Muscle layer of duodenum (tissue), 2 donors: ENCODE measurements at regions not wholly inside any gene's neighbourhood (a gene's known extent, or its start where the extent isn't known, plus 50 kb on each side); places are given as distances from the start of the nearest gene placed in this dataset.
"Not testable (repeated sequence)": the region's sequence is repeated elsewhere in the genome, so short reads cannot be mapped to it uniquely, and the experiment has no call there.

Source experiments
- H3K27ac ChIP-seq: one replicate; pipeline ENCODE4 v1.7.0; 2013; ENCODE audit warnings: mild to moderate bottlenecking, low read length
- H3K27me3 ChIP-seq: one replicate; pipeline ENCODE4 v1.7.0; 2013; ENCODE audit warnings: low read depth, mild to moderate bottlenecking, control low read depth, low read length
- H3K36me3 ChIP-seq, 2 donors: one replicate each; pipeline ENCODE4 v1.7.0; 2013; ENCODE audit warnings: low read length in 2 of 2, control low read depth in 1 of 2, mild to moderate bottlenecking in 1 of 2; ENCODE audit not compliant: insufficient read depth in 2 of 2, control insufficient read depth in 1 of 2
- H3K4me1 ChIP-seq, 2 donors: one replicate each; pipeline ENCODE4 v1.7.0; 2013; ENCODE audit warnings: low read length in 2 of 2, mild to moderate bottlenecking in 2 of 2, control low read depth in 1 of 2, moderate library complexity in 1 of 2; ENCODE audit not compliant: insufficient read depth in 2 of 2, control insufficient read depth in 1 of 2
- H3K4me3 ChIP-seq, 2 donors: one replicate each; pipeline ENCODE4 v1.7.0; 2013; ENCODE audit warnings: low read length in 2 of 2, low read depth in 1 of 2, mild to moderate bottlenecking in 1 of 2
- H3K9me3 ChIP-seq, 2 donors: one replicate each; pipeline ENCODE4 v1.7.0; 2013; ENCODE audit warnings: low read length in 2 of 2, control low read depth in 1 of 2, mild to moderate bottlenecking in 1 of 2; ENCODE audit not compliant: control insufficient read depth in 1 of 2
- donor health status: healthy.

- no peak overlapping the region for H3K27ac ChIP-seq
- H3K4me3 ChIP-seq = no peak overlapping the region
Observed at GRCh38 chr2:41170589-41170988, 718.7 kb upstream of the SLC8A1 start.

DNA sequence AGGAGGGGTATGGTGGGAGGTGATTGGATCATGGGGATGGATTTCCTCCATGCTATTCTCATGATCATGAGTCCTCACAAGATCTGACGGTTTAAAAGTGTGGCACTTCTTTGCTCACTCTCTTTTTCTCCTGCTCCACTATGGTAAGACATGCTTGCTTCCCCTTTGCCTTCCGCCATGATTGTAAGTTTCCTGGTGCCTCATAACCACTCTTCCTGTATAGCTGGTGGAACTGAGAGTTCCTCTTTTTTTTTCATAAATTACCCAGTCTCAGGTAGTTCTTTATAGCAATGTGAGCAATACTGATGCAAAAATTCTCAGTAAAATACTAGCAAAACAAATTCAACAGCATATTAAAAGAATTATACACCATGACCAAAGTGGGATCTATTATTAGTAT is 728.5 kb upstream of the SLC8A1 start:
- no peak overlapping the region for H3K27ac ChIP-seq
- no peaks in the 10 kb centered on the region for H3K27me3 ChIP-seq
- H3K4me3 ChIP-seq = no peak overlapping the region
- no peaks in the 10 kb centered on the region for H3K9me3 ChIP-seq
- no peaks in the 10 kb centered on the region for H3K4me1 ChIP-seq
- no peaks in the 10 kb centered on the region for H3K36me3 ChIP-seq

More at GRCh38 chr2:41170589-41170988, 718.7 kb upstream of the SLC8A1 start:
- H3K27me3 ChIP-seq = no peaks in the 10 kb centered on the region
- H3K36me3 ChIP-seq = no peaks in the 10 kb centered on the region
- H3K4me1 ChIP-seq = no peaks in the 10 kb centered on the region
- no peaks in the 10 kb centered on the region for H3K9me3 ChIP-seq

DNA sequence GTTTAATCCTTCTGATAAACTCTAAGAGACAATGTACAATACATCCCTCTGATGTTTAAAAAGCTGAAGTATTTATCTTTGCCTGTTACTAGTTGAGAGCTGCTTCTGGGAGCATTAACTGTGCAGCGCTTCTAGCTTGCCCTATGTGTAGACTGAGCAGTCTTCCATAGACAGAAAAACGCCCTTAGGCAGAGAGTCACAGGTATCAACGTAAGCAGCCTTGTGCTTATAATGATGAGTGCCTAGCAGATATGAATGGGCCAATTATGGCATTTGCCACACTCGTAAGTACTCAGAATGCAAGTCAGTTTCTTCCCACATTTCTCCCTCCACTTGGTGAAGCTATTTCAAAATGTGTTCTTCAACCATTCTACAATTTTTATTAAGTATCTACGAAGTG is 731.1 kb upstream of the SLC8A1 start:
- Histone ChIP-seq H3K9me3 (no peaks in the 10 kb centered on the region), H3K4me1 (no peaks in the 10 kb centered on the region), H3K36me3 (no peaks in the 10 kb centered on the region), H3K27me3 (no peaks in the 10 kb centered on the region), H3K4me3 (no peak overlapping the region), H3K27ac (no peak overlapping the region)

DNA sequence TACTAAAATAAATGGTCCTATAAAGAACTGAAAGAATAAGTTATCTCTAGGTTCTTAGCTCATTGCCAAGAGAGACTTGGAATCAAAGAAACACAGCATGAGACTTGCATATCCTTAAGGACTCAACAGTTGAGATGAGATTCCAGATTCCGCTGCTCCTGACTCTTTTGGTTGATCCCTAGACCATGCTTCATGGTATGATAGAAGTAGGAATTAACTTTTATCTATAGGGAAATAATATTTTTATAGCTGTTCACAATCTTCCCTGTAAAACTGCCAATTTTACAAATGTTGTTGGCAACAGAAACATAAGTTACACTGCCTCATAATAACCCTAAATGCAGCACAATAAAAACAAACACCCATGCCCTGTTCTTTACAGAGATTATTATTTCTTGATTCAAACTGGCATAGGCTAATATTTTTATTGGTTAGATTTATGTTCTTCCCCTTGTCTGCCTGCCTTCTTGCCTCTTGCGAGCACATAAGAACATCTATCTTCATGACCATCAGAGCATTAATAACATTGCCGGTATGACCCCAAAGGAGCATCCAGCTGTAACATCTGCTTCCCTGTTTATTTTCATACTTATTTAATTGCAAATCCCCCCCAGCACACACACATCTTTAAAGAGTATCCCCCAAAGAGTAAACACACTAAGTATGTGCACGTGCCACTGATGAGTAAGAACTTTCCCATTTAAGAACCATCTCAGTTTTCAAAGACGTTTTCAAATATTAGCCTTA is 735.7 kb upstream of the SLC8A1 start:
- H3K4me1 ChIP-seq = no peaks in the 10 kb centered on the region
- H3K9me3 ChIP-seq = no peaks in the 10 kb centered on the region
- no peaks in the 10 kb centered on the region for H3K36me3 ChIP-seq
- no peak overlapping the region for H3K4me3 ChIP-seq
- no peak overlapping the region for H3K27ac ChIP-seq
- H3K27me3 ChIP-seq = no peaks in the 10 kb centered on the region

DNA sequence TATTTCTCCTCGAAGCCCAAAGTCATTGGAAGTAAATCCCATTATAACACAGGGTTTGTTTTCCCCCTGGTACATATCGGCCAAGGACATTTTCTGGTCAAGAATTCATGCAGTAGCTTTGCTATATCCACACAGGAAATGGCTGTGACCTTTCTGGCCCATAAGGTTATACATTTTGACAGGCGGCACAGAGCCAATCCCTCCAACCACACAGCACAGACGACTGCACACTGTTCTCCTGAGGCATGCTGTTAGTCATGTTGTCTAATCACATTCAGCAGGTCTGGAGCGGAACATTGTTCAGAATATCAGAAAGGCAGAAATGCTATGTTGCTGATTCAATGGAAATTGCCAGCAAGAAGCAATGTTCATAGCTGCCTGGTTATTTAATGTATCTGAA is 742.3 kb upstream of the SLC8A1 start:
- H3K27me3 ChIP-seq = no peaks in the 10 kb centered on the region
- no peak overlapping the region for H3K27ac ChIP-seq
- H3K36me3 ChIP-seq = no peaks in the 10 kb centered on the region
- no peaks in the 10 kb centered on the region for H3K4me1 ChIP-seq
- H3K9me3 ChIP-seq = no peaks in the 10 kb centered on the region
- H3K4me3 ChIP-seq = no peak overlapping the region

DNA sequence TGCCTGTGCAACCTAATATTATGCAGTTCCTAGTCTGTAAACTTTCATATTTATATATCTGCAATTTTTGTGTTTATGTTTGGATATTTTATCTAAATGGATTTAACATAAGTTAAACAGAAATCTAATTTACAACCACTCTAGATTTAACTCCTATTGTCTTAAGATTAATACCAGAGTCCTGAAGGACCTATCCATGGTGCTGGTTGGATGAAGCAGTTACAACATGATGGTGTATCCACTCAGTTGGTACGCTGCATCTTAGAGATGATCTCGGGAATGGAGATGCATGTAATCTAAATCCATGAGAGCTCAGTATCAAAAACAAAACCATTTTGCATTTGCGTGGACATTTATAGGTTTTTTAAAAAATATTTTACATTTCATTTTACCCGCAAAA is 745.9 kb upstream of the SLC8A1 start:
- H3K4me1 ChIP-seq = no peaks in the 10 kb centered on the region
- H3K27me3 ChIP-seq = no peaks in the 10 kb centered on the region
- H3K36me3 ChIP-seq = no peaks in the 10 kb centered on the region
- no peak overlapping the region for H3K4me3 ChIP-seq
- no peak overlapping the region for H3K27ac ChIP-seq
- H3K9me3 ChIP-seq = no peaks in the 10 kb centered on the region

DNA sequence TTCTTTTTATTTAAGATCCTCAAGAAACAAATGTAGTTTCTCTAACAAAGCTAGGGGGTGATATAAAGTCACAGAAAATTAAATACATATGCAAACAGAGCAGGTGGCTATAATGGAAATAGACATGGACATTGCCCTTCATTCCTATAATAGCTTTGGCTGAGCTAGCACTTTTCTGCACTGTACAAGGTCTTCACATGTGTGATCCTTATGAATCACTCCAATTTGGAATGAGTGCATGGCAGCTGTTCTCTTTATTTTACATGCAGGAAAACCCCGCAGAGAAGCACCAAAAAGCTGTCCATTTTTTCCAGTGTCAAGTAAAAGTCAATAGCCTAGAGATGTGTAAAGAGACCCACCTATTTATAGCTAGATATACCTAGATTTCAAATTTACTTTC is 747.4 kb upstream of the SLC8A1 start:
- no peaks in the 10 kb centered on the region for H3K27me3 ChIP-seq
- H3K9me3 ChIP-seq = no peaks in the 10 kb centered on the region
- H3K4me3 ChIP-seq = no peak overlapping the region
- no peaks in the 10 kb centered on the region for H3K36me3 ChIP-seq
- no peak overlapping the region for H3K27ac ChIP-seq
- H3K4me1 ChIP-seq = no peaks in the 10 kb centered on the region

DNA sequence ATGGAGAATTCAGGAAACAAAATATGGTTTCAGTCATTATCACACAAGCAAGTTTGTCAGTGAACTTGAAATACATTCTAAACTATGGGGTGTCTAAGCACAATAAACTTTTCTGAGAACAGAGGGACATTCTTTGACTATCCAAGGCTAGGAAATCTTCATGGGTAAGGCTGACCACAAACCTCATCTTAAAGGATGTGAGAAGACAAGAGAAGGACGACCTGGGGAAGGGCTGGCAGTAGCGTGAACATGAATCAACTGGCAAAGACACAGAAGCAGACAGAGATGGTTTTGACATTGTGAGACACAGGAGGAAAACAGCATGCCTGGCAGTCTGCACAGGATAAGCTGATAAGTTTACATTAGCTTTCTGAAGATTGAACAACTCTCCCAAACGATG is 752.4 kb upstream of the SLC8A1 start:
- H3K36me3 ChIP-seq = no peaks in the 10 kb centered on the region
- no peaks in the 10 kb centered on the region for H3K4me1 ChIP-seq
- no peaks in the 10 kb centered on the region for H3K27me3 ChIP-seq
- no peak overlapping the region for H3K4me3 ChIP-seq
- no peaks in the 10 kb centered on the region for H3K9me3 ChIP-seq
- H3K27ac ChIP-seq = no peak overlapping the region

DNA sequence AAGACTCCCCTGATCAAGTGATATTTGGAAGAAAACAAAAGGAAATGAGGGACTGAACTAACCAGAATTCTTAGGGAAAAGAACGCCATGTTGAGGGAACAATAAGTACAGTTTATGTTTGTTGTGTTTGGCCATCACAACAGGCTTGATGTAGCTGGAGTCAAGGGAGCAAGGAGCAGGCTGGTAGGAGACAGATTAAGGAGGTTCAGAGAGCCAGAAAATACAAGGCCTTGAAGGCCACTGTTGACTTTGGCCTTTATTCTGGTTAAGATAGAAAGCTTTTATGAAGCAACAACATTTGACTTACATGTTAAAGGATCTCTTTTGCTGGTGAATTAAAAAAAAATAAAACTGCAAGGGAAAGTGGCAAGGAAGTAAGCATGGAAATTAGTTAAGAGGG is 754.1 kb upstream of the SLC8A1 start:
- H3K36me3 ChIP-seq = no peaks in the 10 kb centered on the region
- no peaks in the 10 kb centered on the region for H3K4me1 ChIP-seq
- no peaks in the 10 kb centered on the region for H3K9me3 ChIP-seq
- H3K4me3 ChIP-seq = no peak overlapping the region
- H3K27ac ChIP-seq = no peak overlapping the region
- H3K27me3 ChIP-seq = no peaks in the 10 kb centered on the region

DNA sequence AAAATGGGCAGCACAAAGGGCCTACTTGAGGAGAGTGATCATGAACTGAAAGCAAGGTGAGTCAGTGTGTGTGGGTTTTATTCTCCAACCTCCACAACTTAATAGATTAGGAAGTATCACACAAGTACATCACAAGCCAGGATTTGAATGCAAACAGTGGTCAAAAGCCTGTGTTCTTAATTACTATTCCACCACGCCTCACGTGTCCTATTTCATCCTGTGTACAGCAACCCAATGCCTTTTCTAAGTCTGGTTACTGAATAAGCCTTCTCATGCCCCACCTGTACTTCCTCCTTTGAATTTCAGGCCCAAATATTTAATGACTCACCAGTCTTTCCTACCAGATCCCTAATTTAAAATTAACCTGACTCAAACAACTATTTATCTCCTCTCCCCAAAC is 755.7 kb upstream of the SLC8A1 start:
- H3K36me3 ChIP-seq = no peaks in the 10 kb centered on the region
- H3K27ac ChIP-seq = no peak overlapping the region
- no peaks in the 10 kb centered on the region for H3K9me3 ChIP-seq
- no peaks in the 10 kb centered on the region for H3K4me1 ChIP-seq
- H3K4me3 ChIP-seq = no peak overlapping the region
- H3K27me3 ChIP-seq = no peaks in the 10 kb centered on the region

DNA sequence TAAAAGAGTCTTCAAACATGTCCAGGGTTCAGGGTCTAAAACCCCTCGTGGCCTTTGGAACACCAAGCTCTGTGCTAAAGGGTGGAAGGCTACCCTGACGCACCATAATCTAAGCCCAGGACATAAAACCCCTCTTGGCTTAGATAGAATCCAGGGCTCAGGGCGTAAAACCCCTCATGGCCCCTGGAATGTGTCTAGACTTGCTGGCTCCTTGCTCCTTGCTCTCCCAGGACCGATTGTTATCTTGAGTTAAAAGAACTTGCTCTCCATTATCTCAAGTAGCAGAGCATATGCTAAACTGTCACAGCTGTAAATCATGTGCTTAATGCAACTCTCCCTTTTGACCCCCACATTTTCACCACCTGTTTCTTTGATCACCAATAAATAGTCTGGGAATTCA is 758.1 kb upstream of the SLC8A1 start:
- H3K36me3 ChIP-seq, H3K9me3 ChIP-seq, H3K27me3 ChIP-seq, H3K27ac ChIP-seq, H3K4me3 ChIP-seq, H3K4me1 ChIP-seq: not testable (repeated sequence)

DNA sequence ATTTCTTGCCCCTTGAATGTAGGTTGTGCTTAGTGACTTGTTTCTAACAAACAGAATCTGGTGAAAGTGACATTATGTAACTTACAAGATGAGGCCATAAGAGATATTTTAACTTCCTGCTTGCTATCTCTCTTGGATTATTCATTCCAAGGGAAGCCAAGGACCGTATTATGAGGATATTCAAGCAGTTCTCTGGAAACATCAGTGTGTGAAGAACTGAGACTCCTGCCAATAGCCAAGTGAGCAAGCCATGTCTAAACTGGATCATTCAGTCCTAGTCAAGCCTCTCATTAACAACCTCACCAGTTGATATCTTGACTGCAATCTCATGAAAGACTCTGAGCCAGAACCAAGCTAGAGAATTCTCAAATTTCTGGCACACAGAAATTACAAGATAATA is 765.1 kb upstream of the SLC8A1 start:
- H3K9me3 ChIP-seq = no peaks in the 10 kb centered on the region
- no peaks in the 10 kb centered on the region for H3K27me3 ChIP-seq
- H3K4me1 ChIP-seq = no peaks in the 10 kb centered on the region
- no peaks in the 10 kb centered on the region for H3K36me3 ChIP-seq
- no peak overlapping the region for H3K27ac ChIP-seq
- no peak overlapping the region for H3K4me3 ChIP-seq
